HG03108 (cell line): ENCODE measurements at regions not wholly inside any gene's neighbourhood (a gene's known extent, or its start where the extent isn't known, plus 50 kb on each side); places are given as distances from the start of the nearest gene placed in this dataset.
"Not testable (repeated sequence)": the region's sequence is repeated elsewhere in the genome, so short reads cannot be mapped to it uniquely, and the experiment has no call there.

Source experiments
- ATAC-seq: cut with Tn5 transposase; IDR thresholded peaks from one replicate; pipeline ENCODE4 v1.9.1; 2021; ENCODE audit warnings: moderate library complexity; ENCODE audit not compliant: unreplicated experiment

DNA sequence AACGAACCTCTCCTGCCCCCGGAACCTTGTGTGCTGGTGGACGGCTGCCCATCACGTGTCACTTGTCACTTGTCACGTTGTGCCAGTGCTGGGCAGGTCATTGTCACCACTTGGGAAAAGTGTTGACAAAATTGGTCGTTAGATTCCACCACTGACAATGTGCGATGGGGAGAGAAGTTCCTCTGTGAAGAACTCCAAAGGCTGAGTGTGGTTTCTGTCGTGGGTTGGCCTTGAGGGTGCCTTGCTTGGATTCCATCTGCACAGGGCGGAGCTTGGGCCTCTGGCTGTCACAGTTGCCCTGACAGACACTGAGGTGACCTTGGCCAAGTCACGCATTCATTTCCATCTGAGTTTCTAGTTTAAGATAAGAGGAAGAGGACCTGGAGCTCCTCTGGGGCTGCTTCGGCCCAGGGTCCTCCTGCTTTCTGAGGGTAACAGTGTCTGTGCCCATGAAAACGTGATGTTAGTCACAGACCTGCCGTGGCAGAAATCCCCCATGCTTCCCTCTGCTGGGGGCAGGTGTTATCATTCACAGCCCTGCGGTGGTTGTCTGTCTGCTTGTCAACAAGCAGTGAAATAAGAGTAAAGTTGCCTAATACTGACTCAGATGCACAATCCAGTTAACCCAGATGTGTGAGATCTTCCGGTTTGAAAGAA is 133.6 kb downstream of the LAT start:
- not testable (repeated sequence) for ATAC-seq

DNA sequence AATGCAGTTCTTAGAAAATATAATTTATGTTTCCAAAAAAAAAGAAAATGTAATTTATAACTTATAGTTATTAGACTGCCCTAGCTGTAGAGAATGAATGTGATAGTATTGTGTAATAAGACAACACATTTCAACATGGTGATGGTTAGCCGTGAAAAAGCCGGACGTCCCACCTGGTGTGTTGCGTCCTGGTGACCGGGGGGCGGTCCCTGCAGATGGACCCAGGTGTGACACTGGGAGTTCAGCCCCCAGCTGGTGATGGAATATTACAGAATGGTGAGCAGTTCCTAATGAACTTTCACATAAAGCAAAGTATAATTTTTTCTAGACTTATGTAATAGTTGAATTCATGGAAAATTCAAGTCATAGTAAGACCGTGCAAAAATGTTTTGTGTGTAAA is 132.8 kb downstream of the LAT start:
- no peak for ATAC-seq

DNA sequence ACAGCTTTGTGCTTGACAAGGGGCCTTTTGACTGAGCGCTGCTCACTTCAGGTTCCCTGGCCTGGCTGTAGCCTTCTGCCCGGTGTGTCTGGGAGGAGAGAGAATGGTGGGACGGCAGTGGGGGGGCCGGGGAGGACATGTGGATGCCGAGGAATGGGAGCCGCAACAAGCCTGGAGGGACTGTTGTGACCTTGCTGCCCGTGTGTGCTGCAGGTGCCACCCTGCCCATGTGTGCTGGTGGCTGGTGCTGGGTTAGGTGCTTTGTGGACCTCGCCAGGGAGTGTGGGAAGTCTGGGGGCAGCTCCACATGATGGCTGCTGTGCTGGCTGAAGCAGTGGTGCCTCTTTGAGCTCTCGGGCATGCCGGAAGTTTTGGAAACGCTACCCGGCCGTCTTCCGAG is 132.1 kb downstream of the LAT start:
- no peak for ATAC-seq

DNA sequence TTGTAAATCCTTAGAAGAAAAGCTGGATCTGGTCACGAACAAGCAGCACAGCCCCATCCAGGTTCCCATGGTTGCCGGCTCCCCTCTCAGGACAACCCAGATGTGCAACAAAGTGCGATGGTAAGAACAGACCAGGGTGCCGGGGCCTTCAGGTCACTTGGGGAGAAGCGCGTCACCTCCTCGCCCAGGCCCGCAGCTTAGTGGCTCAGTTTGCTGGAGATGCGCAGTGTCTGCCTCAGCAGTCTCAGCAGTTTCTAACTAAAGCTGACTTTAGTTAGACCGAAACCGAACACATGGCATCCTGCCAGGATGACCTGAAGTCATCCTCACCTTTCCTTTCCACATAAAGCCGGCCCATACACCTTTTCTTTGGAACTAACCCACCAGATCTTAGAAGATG is 131.4 kb downstream of the LAT start:
- ATAC-seq, result not testable (repeated sequence)

DNA sequence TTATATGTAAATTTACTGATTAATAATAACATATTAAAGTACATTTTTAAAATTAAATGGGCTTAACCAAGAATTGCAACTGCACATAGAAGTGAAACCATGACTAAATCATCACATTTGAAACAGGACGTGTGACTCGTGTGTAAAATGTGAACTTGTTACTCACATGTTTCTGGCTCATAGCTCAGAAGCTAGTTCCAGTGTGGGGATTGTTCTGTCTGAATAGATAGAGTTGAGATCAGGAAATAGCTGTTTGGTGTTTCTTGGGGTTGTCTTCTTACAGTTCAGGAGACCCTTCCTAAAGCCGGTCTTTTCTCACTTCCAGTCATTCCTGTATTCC is 130.9 kb downstream of the LAT start:
- peak; percentile 35 for ATAC-seq

DNA sequence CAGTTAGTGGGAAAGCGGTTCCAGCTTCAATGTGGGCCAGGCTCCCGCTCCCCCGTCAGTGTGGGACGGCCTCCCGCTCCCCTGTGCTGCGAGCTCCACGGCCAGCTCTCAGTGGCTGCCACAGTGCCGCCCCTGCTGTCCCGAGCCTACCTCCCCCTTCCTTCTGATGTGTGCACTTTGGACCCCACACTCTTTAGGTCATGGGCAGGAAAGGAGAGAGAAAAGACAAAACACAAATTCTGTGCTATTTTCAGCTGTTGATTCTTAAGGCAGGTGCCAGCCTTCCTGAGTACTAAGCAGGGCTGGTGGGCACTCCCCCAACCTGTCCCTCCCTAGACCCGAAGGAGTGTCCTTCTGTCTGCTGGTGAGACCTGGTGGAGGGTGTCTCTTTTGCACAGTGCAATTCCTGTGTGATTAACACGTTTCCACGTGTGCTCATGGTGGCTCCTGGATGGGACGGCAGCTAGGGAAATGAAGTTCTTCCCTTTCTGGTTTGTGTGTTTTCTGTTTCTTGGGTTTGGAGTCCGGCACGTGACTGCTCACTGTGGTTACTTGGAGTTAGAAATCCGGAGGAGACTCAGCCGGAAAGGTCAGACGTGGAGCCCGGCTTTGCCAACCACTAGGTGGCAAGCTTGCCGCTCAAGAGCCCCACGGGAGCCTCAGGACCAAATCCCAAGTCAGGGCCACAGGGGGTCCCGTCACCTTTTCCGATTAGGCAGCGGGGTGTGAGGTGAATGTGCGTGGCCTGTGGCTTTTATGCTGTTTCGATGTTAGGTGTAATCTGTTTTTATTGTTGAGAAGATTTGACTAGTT is 130.3 kb downstream of the LAT start:
- peak; percentile 41 for ATAC-seq

DNA sequence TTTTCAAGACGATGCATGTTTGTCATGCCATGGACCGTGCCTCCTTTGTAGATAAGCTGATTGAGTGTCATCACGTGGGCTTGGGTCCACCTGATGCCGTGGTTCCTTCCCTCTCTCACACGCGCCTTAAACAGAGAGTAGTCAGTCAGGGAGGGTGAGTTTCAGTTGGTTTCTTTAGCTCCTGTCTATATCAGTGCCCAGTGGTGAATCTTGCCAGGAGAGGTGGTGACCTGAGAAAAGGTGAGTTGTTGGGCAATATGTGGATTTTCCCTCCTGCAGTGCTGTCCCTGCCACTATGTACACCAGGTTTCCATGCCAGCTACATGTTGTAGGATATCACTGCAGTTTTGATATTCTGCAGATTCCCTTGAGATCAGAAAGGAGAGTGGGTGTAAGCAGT is 129.7 kb downstream of the LAT start:
- no peak for ATAC-seq

DNA sequence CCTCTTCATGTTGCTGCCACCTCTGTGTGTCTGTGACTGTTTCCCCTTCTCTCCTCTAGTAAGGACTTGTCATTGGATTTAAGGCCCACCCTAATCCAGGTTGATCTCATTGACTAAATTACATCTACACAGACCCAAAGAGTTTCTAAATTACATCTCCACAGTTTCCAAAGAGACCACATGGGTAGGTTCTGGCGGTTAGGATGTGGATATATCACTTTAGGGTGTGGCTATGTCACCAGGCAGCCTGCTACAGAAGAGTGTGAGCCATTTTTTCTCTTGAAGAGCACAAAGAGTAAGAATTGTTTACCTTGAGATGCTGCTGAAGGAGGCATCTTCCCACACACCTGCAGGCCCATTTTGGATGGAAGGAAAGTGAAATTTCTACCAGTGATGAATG is 128.6 kb downstream of the LAT start:
- not testable (repeated sequence) for ATAC-seq

DNA sequence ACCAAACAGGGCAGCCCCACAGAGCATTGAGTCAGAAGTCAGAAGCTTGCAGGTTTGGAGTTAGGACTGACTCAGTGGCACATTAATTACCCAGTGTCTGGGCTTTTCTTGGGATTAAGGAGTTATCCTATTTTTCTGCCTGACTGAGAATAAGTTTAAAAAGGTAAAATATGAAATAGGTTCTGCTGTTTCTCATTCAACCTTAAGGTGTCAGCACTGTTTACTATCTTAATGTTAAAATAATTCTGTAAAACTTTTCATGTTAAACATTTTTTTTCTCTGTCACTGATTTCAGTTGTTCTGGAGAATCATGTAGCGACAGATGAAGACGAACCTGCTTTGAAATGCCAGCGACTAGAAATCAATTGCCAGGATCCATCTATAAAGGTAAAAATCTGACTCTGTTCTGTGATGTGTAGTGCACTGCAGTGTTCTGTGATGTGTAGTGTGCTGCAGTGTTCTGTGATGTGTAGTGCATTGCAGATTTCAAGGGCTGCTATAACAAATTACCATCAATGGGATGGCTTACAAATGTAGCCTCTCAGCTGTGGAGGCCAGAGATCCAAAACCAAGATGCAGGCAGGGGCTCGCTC is 128.0 kb downstream of the LAT start:
- ATAC-seq, result no peak

DNA sequence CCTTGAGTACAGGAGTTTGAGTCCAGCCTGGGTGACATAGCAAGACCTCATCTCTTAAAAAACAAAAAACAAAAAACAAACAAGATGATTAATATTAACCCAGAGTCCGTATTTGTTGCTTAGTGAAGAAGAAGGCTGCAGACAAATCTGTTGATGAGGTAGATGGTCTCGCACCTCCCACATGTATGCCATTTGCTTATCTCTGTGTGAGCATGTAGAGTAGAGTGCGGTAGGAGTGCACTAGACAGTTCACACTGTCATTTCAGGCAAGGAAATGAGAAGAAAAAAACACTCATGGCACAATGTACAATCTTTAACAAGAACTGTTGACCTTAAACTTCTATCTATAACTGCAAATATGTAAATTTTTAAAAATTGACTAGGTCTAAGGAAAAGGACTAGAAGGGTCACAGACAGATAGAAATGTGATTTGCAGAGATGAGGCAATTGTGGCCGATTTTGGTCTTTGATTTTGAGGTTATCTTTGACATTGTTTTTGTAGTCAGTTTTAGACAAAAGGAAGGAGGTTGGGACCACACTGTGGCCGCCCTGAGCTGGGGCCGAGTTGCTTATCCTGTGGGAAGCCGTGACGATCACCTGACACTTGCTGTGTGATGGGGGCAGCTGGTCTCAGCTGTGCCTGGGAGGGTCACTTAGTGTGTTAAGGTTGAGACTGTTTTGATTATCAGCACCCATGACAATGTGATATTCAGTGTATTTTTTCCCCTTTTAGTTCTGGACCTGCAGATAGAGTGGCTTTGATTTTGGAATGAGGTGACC is 127.2 kb downstream of the LAT start:
- not testable (repeated sequence) for ATAC-seq

DNA sequence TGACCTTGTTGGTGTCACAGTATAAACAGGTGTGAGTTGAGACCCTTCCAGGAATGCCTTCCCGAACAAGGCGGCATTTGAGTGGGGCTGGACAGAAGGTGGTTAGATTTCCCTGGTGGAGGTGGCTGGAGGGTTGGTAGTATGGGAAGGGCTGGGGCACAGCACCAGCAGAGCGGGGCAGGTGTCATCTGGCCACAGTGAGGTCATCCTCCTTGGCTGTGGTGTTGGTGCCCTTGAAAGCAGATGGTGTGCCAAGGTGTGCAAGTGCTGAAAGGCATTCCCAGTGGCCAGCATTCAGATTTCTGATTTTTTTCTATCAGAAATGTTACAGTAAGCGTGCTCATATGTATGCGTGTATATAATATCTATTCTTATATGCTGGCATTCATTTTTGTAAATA is 126.6 kb downstream of the LAT start:
- ATAC-seq, result no peak

DNA sequence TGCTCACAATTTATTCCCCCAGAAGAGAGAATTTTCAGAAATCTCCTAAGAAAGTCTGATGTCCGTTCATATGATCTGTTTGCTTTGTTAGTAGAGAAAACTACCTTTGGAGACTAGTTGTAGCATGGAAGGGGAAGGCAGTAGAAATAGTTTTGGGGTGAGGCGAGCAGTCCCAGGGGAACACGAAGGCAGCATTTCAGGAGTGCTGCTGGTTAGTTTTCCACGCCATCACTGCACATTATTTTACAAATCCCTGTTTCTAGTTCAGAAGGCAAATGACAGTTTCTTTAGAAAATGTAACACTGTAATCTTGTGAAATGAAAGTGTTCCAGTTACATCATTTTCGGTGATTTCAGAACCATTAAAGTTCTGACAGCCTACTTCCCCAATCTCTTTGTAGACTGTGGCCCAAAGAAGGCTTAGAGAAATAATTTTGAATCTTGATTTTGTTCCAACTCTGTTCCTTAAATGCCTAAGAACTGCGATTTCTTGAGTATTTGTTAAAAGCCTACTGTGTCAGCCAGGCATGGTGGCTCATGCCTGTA is 123.8 kb downstream of the LAT start:
- ATAC-seq, result not testable (repeated sequence)

DNA sequence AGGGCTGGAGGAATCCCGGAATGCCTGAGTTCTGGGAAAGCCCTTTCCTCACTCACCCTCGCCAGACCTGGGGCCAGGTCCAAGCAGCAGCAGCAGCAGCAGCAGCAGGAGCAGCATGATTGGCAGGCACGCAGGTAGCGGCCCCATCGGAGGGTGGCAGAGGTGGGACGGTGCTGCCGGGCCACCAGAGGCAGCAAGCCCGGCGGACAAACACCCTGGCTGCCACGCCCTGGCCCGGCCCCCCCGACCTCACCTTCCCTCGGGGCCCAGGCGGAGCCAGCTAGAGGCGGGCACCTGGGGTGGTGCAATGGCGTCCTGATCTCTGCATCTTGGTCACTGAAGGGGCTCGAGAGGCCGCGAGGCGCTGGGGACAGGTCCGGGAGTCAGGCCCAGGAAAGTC is 122.4 kb downstream of the LAT start:
- no peak for ATAC-seq

DNA sequence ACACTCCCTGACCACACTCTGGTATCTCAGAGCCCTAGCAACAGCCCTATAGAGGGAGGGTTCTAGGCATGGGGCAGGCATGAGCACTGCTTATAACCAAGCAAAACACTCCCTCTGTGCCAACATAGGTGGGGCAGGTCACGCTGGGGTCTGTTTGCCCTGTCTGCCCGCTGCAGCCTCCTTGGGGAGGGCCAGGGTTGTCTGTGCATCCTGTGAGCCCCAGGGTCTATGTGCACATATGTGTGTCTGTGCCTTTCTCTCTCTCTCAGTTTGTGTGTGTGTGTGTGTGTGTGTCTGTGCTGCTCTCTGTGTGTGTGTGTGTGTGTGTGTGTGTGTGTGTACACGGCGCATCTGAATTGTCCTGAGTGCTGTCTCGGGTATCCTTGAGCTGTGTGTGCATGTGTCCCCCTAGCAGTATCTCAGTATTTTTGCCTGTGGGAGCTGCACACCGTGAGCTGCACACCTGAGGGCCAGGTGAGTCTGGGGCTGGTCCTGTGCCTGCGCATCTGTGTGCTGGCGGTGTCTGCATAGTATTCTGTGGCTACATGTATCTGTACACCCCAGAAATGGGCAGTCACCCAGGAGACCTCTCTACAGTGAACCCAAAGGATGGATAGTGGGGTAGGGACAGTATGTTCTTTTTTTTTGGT is 121.5 kb downstream of the LAT start:
- not testable (repeated sequence) for ATAC-seq

DNA sequence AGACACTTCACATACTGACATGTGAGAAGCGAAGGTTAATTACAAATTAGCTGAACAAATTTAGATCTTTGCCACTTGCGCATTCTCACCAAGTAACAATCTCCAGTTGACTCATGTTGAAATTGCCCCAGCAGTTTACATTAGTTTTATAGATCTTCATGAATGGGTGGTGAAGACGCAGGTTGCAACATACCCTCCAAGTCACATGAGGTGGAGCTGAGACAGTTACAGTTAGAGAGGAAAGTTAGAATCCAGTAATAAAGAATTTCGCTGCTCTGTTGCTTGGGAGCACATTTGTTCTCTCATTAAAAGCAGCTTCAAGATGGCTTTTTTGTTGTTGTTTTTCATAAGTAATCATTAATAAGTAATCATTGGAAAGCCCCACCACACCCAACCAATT is 119.7 kb downstream of the LAT start:
- not testable (repeated sequence) for ATAC-seq

DNA sequence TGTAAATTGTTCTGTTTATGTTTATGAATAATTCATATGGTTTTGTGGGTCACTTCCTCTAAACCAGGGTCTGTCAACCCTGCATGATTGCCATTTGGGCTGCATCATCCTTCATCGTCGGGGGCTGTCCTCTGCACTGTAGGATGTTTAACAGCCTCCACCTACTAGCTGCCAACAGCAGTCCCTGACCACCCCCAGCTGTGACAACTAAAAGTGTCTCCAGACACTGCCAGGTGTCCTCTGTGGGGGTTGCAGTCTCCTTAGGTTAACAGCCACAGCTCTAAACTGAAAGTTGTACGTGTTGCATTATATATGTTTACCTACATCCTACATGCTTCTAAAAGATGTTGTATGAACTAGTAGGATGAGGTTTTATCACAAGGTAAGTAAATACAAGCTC is 113.1 kb downstream of the LAT start:
- ATAC-seq, result not testable (repeated sequence)

DNA sequence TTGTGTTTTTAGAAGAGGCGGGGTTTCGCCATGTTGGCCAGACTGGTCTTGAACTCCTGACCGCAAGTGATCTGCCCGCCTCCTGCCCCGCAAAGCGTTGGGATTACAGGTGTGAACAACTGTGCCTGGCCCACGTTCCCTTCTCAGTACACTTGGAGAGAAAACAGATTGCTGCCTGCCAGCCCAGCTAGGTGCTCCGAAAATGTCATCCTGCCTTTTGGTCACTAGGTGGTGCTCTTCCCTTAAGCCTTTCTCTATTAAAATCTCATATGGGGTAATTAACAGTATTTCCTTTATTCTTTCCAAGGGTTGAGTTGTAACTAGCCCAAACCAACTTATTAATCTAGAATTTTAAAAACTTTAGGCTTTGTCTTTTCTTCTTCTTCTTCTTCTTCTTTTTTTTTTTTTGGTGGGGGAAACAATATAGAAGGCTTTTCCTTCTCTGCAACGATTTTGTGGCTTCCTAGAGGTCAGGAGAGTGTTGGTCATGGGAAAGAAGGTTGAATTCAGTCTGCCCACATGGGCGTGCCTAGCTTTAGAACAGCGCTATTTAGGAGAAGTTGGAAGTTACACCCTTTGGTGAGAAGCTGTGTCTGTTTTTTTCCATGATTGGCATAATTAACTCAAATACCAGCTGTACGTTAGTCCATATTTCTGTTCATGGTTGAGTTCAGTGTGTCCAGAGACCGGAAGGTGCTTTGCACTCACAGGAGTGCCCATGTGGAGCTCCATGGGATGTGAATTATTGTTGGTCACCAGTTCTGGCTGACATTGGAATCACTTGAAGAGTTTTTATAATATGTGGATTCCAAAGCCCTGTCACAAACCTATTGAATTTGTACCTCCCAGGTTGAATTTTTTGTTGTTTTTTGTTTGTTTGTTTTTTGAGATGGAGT is 110.1 kb downstream of the LAT start:
- not testable (repeated sequence) for ATAC-seq

DNA sequence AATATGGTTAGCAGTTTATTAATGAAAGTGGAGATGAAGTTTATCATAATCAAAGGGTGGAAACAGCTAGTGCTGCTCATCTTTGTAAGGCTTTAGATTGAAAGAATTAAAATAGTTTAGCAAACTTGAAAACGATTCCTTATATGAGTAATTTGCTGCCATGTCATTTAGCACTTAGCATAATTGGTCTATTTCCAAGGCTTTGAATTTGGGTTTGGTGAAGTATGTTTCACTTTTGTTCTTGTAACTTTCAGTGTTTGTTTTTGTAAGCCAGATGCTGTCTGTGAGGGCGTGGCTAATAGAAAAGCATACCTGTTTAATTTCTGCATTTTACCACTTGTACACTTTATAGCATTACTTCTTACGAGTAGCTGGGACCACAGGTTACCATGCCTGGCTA is 109.5 kb downstream of the LAT start:
- not testable (repeated sequence) for ATAC-seq

DNA sequence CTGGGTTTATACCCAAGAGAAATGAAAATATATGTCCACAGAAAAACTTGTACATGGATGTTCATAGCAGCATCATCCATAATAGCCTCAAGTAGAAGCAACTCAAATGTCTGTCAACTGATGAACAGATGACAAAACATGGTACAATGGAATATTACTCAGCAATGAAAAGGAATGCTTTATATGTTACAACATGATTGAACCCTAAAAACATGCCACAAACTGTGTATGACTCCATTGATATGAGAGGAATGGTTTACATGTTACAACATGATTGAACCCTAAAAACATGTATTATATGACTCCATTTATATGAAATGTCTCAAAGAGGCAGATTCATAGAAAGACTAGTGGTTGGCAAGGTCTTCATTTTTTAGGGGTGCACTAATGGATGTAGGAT is 104.8 kb downstream of the LAT start:
- ATAC-seq, result not testable (repeated sequence)

DNA sequence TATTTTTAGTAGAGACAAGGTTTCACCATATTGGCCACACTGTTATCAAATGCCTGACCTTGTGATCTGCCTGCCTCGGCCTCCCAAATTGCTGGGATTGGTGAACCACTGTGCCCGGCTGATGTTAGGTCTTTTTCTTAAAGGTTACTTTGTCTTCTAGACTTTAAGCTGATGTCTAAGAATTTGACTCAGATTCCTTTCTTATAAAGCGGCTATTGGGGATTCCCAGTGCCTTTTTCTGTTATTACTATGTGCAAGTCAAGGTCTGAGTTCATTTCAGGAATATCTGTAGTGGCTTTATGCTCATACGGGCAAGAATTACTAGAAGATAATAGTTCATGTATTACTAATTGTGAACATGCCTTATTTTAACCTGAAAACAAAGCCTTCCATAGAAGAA is 102.8 kb downstream of the LAT start:
- not testable (repeated sequence) for ATAC-seq
